H1 (cell line): ENCODE measurements at regions not wholly inside any gene's neighbourhood (a gene's known extent, or its start where the extent isn't known, plus 50 kb on each side); places are given as distances from the start of the nearest gene placed in this dataset.

Experiments used
- CTCF ChIA-PET: fragments of 300-600 bp; sonication (Branson Sonifier 250); formaldehyde crosslinking; loops from one replicate; lab custom pipeline; 2021; ENCODE audit not compliant: partially characterized antibody; lab: Charles Lee
- POLR2A ChIA-PET: fragments of 300-600 bp; sonication (Branson Sonifier 250); formaldehyde crosslinking; loops from one replicate; lab custom pipeline; 2021; ENCODE audit warnings: inconsistent platforms; ENCODE audit not compliant: partially characterized antibody; lab: Charles Lee
- DNase-seq, 2 experiments: peaks; one replicate each; pipeline versions ENCODE4 v3.0.0 to v3.0.0-alpha.2; 2010 to 2022; ENCODE audit warnings: low spot score in 2 of 2, low read depth in 1 of 2, mixed read lengths in 1 of 2
- FAIRE-seq: peaks from 2 replicates; lab custom pipeline; 2011; peaks lifted over from hg19 to GRCh38; lab: Jason Lieb, UNC
- H2AFZ ChIP-seq: 2 replicates; pipeline ENCODE4 v1.8.1; 2012; ENCODE audit warnings: low read length, inconsistent platforms
- H2AK5ac ChIP-seq: 2 replicates; pipeline ENCODE4 v1.6.1; 2013; ENCODE audit warnings: low read depth, low read length
- H2BK120ac ChIP-seq: replicated peaks from 2 replicates; pipeline ENCODE3; 2013; ENCODE audit warnings: low read depth, low read length, inconsistent platforms
- H2BK12ac ChIP-seq: 2 replicates; pipeline ENCODE4 v1.6.1; 2013; ENCODE audit warnings: low read depth, low read length
- H2BK15ac ChIP-seq: 2 replicates; pipeline ENCODE4 v1.6.1; 2013; ENCODE audit warnings: low read length
- H2BK20ac ChIP-seq: 2 replicates; pipeline ENCODE4 v1.6.1; 2013; ENCODE audit warnings: low read length
- H2BK5ac ChIP-seq: 2 replicates; pipeline ENCODE4 v1.6.1; 2013; ENCODE audit warnings: low read depth, low read length
- H3K14ac ChIP-seq: 2 replicates; pipeline ENCODE4 v1.6.1; 2013; ENCODE audit warnings: inconsistent platforms; ENCODE audit not compliant: insufficient read length
- H3K18ac ChIP-seq: 2 replicates; pipeline ENCODE4 v1.6.1; 2013; ENCODE audit warnings: low read length; ENCODE audit errors: extremely low read depth
- H3K23ac ChIP-seq: 2 replicates; pipeline ENCODE4 v1.6.1; 2013; ENCODE audit warnings: inconsistent platforms; ENCODE audit not compliant: insufficient read length
- H3K23me2 ChIP-seq: 2 replicates; pipeline ENCODE4 v1.6.1; 2013; ENCODE audit warnings: low read depth, low read length
- H3K27ac ChIP-seq: 2 replicates; pipeline ENCODE4 v1.6.1; 2011; ENCODE audit warnings: low read depth, low read length, inconsistent platforms
- H3K27me3 ChIP-seq, 4 experiments: replicated peaks in 1 of 4; 1 replicate in 1 of 4; 2 replicates in 3 of 4; pipeline versions ENCODE4 v1.6.1 to v1.8.1; 2011 to 2013; ENCODE audit warnings: low read length in 3 of 4, mild to moderate bottlenecking in 3 of 4, inconsistent platforms in 2 of 4, mixed read lengths in 2 of 4, moderate library complexity in 1 of 4; ENCODE audit not compliant: control insufficient read depth in 3 of 4, insufficient read depth in 3 of 4; ENCODE audit errors: extremely low read depth in 1 of 4
- H3K36me3 ChIP-seq, 4 experiments: 2 replicates each; pipeline versions ENCODE4 v1.6.1 to v1.8.1; 2011 to 2013; ENCODE audit warnings: mild to moderate bottlenecking in 4 of 4, low read length in 3 of 4, moderate library complexity in 2 of 4, control low read depth in 1 of 4, inconsistent platforms in 1 of 4; ENCODE audit not compliant: insufficient read depth in 4 of 4, control insufficient read depth in 2 of 4
- H3K4ac ChIP-seq: replicated peaks from 2 replicates; pipeline ENCODE3; 2013; ENCODE audit warnings: low read length, low read depth, mixed read lengths, inconsistent platforms; ENCODE audit not compliant: insufficient read length
- H3K4me1 ChIP-seq, 4 experiments: replicated peaks in 1 of 4; 1 replicate in 1 of 4; 2 replicates in 3 of 4; pipeline versions ENCODE4 v1.6.1 to v1.8.1; 2011 to 2013; ENCODE audit warnings: low read length in 3 of 4, inconsistent platforms in 2 of 4, mixed read lengths in 1 of 4; ENCODE audit not compliant: insufficient read depth in 4 of 4, control insufficient read depth in 3 of 4
- H3K4me2 ChIP-seq, 2 experiments: 2 replicates each; pipeline versions ENCODE4 v1.6.1 to v1.8.1; 2011 to 2013; ENCODE audit warnings: low read depth in 2 of 2, low read length in 2 of 2, control low read depth in 1 of 2, inconsistent platforms in 1 of 2, mild to moderate bottlenecking in 1 of 2; ENCODE audit not compliant: insufficient read depth in 1 of 2
- H3K4me3 ChIP-seq, 4 experiments: fragments of 200-600, 300-600 bp in 1 of 4; sonication (generic), shearing (Covaris generic), sonication (Bioruptor Twin) in 1 of 4; 2 replicates each; pipeline versions ENCODE4 v1.5.1 to v1.8.1; 2011 to 2016; ENCODE audit warnings: low read length in 4 of 4, low read depth in 3 of 4, control low read depth in 2 of 4, inconsistent platforms in 2 of 4, mild to moderate bottlenecking in 2 of 4, mixed read lengths in 1 of 4, moderate library complexity in 1 of 4; ENCODE audit not compliant: insufficient read depth in 2 of 4; ENCODE audit errors: extremely low read depth in 1 of 4
- H3K56ac ChIP-seq: replicated peaks from 2 replicates; pipeline ENCODE3; 2013; ENCODE audit warnings: low read depth, mild to moderate bottlenecking, mixed read lengths, low read length, inconsistent platforms; ENCODE audit not compliant: insufficient read length
- H3K79me1 ChIP-seq: 2 replicates; pipeline ENCODE4 v1.6.1; 2013; ENCODE audit warnings: low read depth, low read length, control low read depth
- H3K79me2 ChIP-seq, 2 experiments: 2 replicates each; pipeline versions ENCODE4 v1.6.1 to v1.8.1; 2012 to 2013; ENCODE audit warnings: low read length in 2 of 2, mild to moderate bottlenecking in 2 of 2, inconsistent platforms in 1 of 2; ENCODE audit not compliant: insufficient read depth in 2 of 2, control insufficient read depth in 1 of 2
- H3K9ac ChIP-seq, 4 experiments: replicated peaks in 1 of 4; 1 replicate in 1 of 4; 2 replicates in 3 of 4; pipeline versions ENCODE4 v1.6.1 to v1.8.1; 2011 to 2013; ENCODE audit warnings: low read depth in 3 of 4, low read length in 3 of 4, control low read depth in 2 of 4, mild to moderate bottlenecking in 2 of 4, moderate library complexity in 2 of 4, inconsistent platforms in 1 of 4; ENCODE audit errors: extremely low read depth in 1 of 4
- H3K9me3 ChIP-seq, 2 experiments: 2 replicates each; pipeline versions ENCODE4 v1.6.1 to v1.8.1; 2012 to 2013; ENCODE audit warnings: mild to moderate bottlenecking in 2 of 2, moderate library complexity in 2 of 2, control low read depth in 1 of 2, inconsistent platforms in 1 of 2, low read depth in 1 of 2, low read length in 1 of 2, mixed read lengths in 1 of 2; ENCODE audit not compliant: insufficient read depth in 2 of 2
- H4K20me1 ChIP-seq, 2 experiments: replicated peaks in 1 of 2; 2 replicates each; pipeline versions ENCODE3 to v1.8.1; 2011 to 2013; ENCODE audit warnings: inconsistent platforms in 2 of 2, low read length in 2 of 2, mild to moderate bottlenecking in 1 of 2; ENCODE audit not compliant: insufficient read depth in 2 of 2, control insufficient read depth in 1 of 2
- H4K5ac ChIP-seq: 2 replicates; pipeline ENCODE4 v1.6.1; 2013; ENCODE audit warnings: low read length, low read depth, mixed read lengths, inconsistent platforms; ENCODE audit not compliant: insufficient read length
- H4K8ac ChIP-seq: 2 replicates; pipeline ENCODE4 v1.8.0; 2013; ENCODE audit warnings: mild to moderate bottlenecking, moderate library complexity, low read length, inconsistent platforms; ENCODE audit not compliant: insufficient read depth; ENCODE audit errors: extremely low read depth
- H4K91ac ChIP-seq: replicated peaks from 2 replicates; pipeline ENCODE3; 2013; ENCODE audit warnings: low read length, mixed read lengths, inconsistent platforms; ENCODE audit not compliant: insufficient read length
- CHD1 ChIP-seq: IDR thresholded peaks from 2 replicates; pipeline ENCODE4 v1.6.1; 2012; ENCODE audit warnings: low read depth, low read length, improper control_type of control experiment
- CHD2 ChIP-seq: IDR thresholded peaks from 2 replicates; pipeline ENCODE4 v1.6.1; 2012; ENCODE audit warnings: low read length, improper control_type of control experiment
- EGR1 ChIP-seq: IDR thresholded peaks from 2 replicates; pipeline ENCODE4 v1.6.1; 2011; ENCODE audit warnings: low read depth, low read length, borderline replicate concordance
- EP300 ChIP-seq, 2 experiments: IDR thresholded peaks; 1 replicate in 1 of 2; 2 replicates in 1 of 2; pipeline ENCODE4 v1.6.1; 2011 to 2012; ENCODE audit warnings: low read depth in 2 of 2, low read length in 2 of 2, mild to moderate bottlenecking in 2 of 2, borderline replicate concordance in 1 of 2, inconsistent platforms in 1 of 2, moderate library complexity in 1 of 2
- GABPA ChIP-seq: IDR thresholded peaks from 2 replicates; pipeline ENCODE4 v1.6.1; 2011; ENCODE audit warnings: mild to moderate bottlenecking, low read length, moderate library complexity, borderline replicate concordance; ENCODE audit not compliant: insufficient read depth
- GTF2F1 ChIP-seq: IDR thresholded peaks from 2 replicates; pipeline ENCODE4 v1.6.1; 2012; ENCODE audit warnings: low read depth, low read length, improper control_type of control experiment, borderline replicate concordance
- HDAC6 ChIP-seq: IDR thresholded peaks from one replicate; pipeline ENCODE4 v1.7.1; 2012; ENCODE audit warnings: low read depth, mild to moderate bottlenecking, inconsistent platforms, low read length, moderate library complexity
- JUN ChIP-seq: IDR thresholded peaks from 2 replicates; pipeline ENCODE4 v1.6.1; 2011; ENCODE audit warnings: low read depth, mild to moderate bottlenecking, improper control_type of control experiment, low read length
- KDM4A ChIP-seq: IDR thresholded peaks from one replicate; pipeline ENCODE4 v1.7.1; 2012; ENCODE audit warnings: low read depth, mild to moderate bottlenecking, moderate library complexity, low read length, inconsistent platforms; ENCODE audit not compliant: severe bottlenecking
- PHF8 ChIP-seq: fragments of 200-600 bp; sonication (generic); conservative IDR thresholded peaks from 2 replicates; pipeline ENCODE4 v1.7.1; 2012; ENCODE audit warnings: low read depth, mild to moderate bottlenecking, inconsistent platforms, low read length, moderate library complexity
- RNF2 ChIP-seq: fragments of 200-900, 300-1000 bp; sonication (generic); IDR thresholded peaks from 2 replicates; pipeline ENCODE4 v1.7.1; 2016; ENCODE audit warnings: borderline replicate concordance, low read depth, mild to moderate bottlenecking, antibody characterized with exemption, low read length; ENCODE audit not compliant: poor library complexity, severe bottlenecking; ENCODE audit errors: missing control alignments
- SIRT6 ChIP-seq: IDR thresholded peaks from one replicate; pipeline ENCODE4 v1.7.1; 2012; ENCODE audit warnings: low read length, inconsistent platforms
- SP1 ChIP-seq: IDR thresholded peaks from 2 replicates; pipeline ENCODE4 v1.6.1; 2011; ENCODE audit warnings: low read depth, low read length
- SP2 ChIP-seq: IDR thresholded peaks from 2 replicates; pipeline ENCODE4 v1.6.1; 2012; ENCODE audit warnings: mild to moderate bottlenecking, low read length, inconsistent platforms
- SP4 ChIP-seq: IDR thresholded peaks from 2 replicates; pipeline ENCODE4 v1.6.1; 2012; ENCODE audit warnings: low read length, inconsistent platforms
- YY1 ChIP-seq: IDR thresholded peaks from 2 replicates; pipeline ENCODE4 v1.6.1; 2011; ENCODE audit warnings: low read depth, mild to moderate bottlenecking, low read length
- WGBS, 2 experiments: shearing (Covaris generic) in 1 of 2; methylation state at CpG; one replicate each; pipeline versions ENCODE4 v1.1.6 to v1.1.7; 2013 to 2015; ENCODE audit warnings: low lambda C conversion rate in 2 of 2, mixed read lengths in 2 of 2, inconsistent platforms in 1 of 2, low coverage in 1 of 2, missing lambda C conversion rate in 1 of 2; ENCODE audit not compliant: insufficient replicate concordance in 2 of 2, insufficient coverage in 1 of 2, insufficient read length in 1 of 2; ENCODE audit errors: extremely low coverage in 1 of 2, missing lambda C conversion rate in 1 of 2; 5-methylcytosine and 5-hydroxymethylcytosine counted together

GRCh38 chr11:70522309-70522592 lies 123.9 kb downstream of the CTTN start:
- no peak overlapping the region for H3K4me2 ChIP-seq
- H4K91ac ChIP-seq = no peak overlapping the region
- no peak overlapping the region for H3K4me3 ChIP-seq
- no peak overlapping the region for H4K5ac ChIP-seq
- H2BK20ac ChIP-seq = no peak overlapping the region
- no peak overlapping the region for H2AFZ ChIP-seq
- H3K14ac ChIP-seq = no peak overlapping the region
- no peak overlapping the region for H3K9ac ChIP-seq
- FAIRE-seq (no peak), DNase-seq (no peak)
- WGBS, 2 experiments = 91% methylated on average over 6 of the region's 6 CpGs; no CpG with 5 or more reads in 1 of the 2 experiments
- no peaks in the 10 kb centered on the region for H3K9me3 ChIP-seq
- no peaks in the 10 kb centered on the region for H3K79me2 ChIP-seq
- no peak overlapping the region for H2BK5ac ChIP-seq
- no peak overlapping the region for H2BK15ac ChIP-seq
- no peak overlapping the region for H3K4ac ChIP-seq
- CTCF ChIA-PET = interaction anchor here (0.8 to 11.3 kb wide), 7 partner anchors 14 to 241 kb away, joined by 3 to 150 read pairs (median 3); no protein-coding TSS in a partner anchor
- H3K36me3 ChIP-seq = no peaks in the 10 kb centered on the region
- no peak overlapping the region for H2BK12ac ChIP-seq
- no peak overlapping the region for H3K18ac ChIP-seq
- no peak overlapping the region for H2AK5ac ChIP-seq
- no peak overlapping the region for H2BK120ac ChIP-seq
- POLR2A ChIA-PET = interaction anchor here (1.6 kb wide), 2 partner anchors 11 to 125 kb away, joined by 4 read pairs; no protein-coding TSS in a partner anchor
- peaks cover 8% of the 10 kb centered on the region in 2 experiments for H4K20me1 ChIP-seq
- H3K4me1 ChIP-seq = peaks cover 8 to 38% (median 31%) of the 10 kb centered on the region in 4 experiments
- H3K23ac ChIP-seq = no peak overlapping the region
- no peak overlapping the region for H3K56ac ChIP-seq
- no peaks in the 10 kb centered on the region for H3K23me2 ChIP-seq
- no peak overlapping the region for H3K27ac ChIP-seq
- H3K27me3 ChIP-seq = no peaks in the 10 kb centered on the region
- no peak overlapping the region for H4K8ac ChIP-seq
- H3K79me1 ChIP-seq = no peaks in the 10 kb centered on the region; the same call in 1 of the 2 replicates
- no peak for TF ChIP-seq PHF8
- TF ChIP-seq CHD1 = no peak
- no peak for TF ChIP-seq SP1
- no peak for TF ChIP-seq EP300 (IDR thresholded peaks at IDR 0.05; ENCODE audit: borderline replicate concordance in 1 of 2, low read depth in 2 of 2, low read length in 2 of 2)
- no peak for TF ChIP-seq GABPA
- TF ChIP-seq SIRT6 = no peak
- TF ChIP-seq CHD2 = no peak
- no peak for TF ChIP-seq GTF2F1
- no peak for TF ChIP-seq SP4
- no peak for TF ChIP-seq YY1
- no peak for TF ChIP-seq JUN
- TF ChIP-seq HDAC6 = no peak
- TF ChIP-seq SP2 = no peak
- no peak for TF ChIP-seq KDM4A
- no peak for TF ChIP-seq EGR1
- TF ChIP-seq RNF2 = no peak
